Progenitor cell of endocrine pancreas (in vitro differentiated cells): ENCODE measurements at regions not wholly inside any gene's neighbourhood (a gene's known extent, or its start where the extent isn't known, plus 50 kb on each side); places are given as distances from the start of the nearest gene placed in this dataset.

Experiments used
- DNase-seq: peaks from one replicate; pipeline ENCODE4 v3.0.0; 2021; ENCODE audit warnings: low spot score; ENCODE audit not compliant: unreplicated experiment
- H3K27ac Mint-ChIP-seq: 2 replicates; pipeline ENCODE4 v1.8.0; 2021; ENCODE audit warnings: mild to moderate bottlenecking, moderate library complexity, mixed read lengths
- H3K27me3 Mint-ChIP-seq: 2 replicates; pipeline ENCODE4 v1.8.0; 2021; ENCODE audit warnings: mixed read lengths
- H3K36me3 Mint-ChIP-seq: 2 replicates; pipeline ENCODE4 v1.8.0; 2022; ENCODE audit warnings: mixed read lengths; ENCODE audit not compliant: insufficient read depth
- H3K4me1 Mint-ChIP-seq: 2 replicates; pipeline ENCODE4 v1.8.0; 2021; ENCODE audit warnings: low read depth, mixed read lengths
- H3K4me3 Mint-ChIP-seq: 2 replicates; pipeline ENCODE4 v1.8.0; 2021; ENCODE audit warnings: low read depth, mild to moderate bottlenecking, moderate library complexity, mixed read lengths
- H3K9me3 Mint-ChIP-seq: 2 replicates; pipeline ENCODE4 v1.8.0; 2021; ENCODE audit warnings: low read depth, mixed read lengths
- CTCF ChIP-seq: fragments of 200-600 bp; sonication (generic); IDR thresholded peaks from one replicate; pipeline ENCODE4 v1.5.0; 2021; ENCODE audit warnings: antibody characterized with exemption, mild to moderate bottlenecking; ENCODE audit not compliant: unreplicated experiment

- no peaks in the 10 kb centered on the region for H3K36me3 Mint-ChIP-seq
- no peak for TF ChIP-seq CTCF
- no peak overlapping the region for H3K4me3 Mint-ChIP-seq
- DNase-seq: no peak
- H3K27ac Mint-ChIP-seq: no peak overlapping the region
- H3K27me3 Mint-ChIP-seq: no peaks in the 10 kb centered on the region
- no peaks in the 10 kb centered on the region for H3K9me3 Mint-ChIP-seq
- no peaks in the 10 kb centered on the region for H3K4me1 Mint-ChIP-seq
Observed at GRCh38 chr4:137106733-137107132, 425.6 kb downstream of the PCDH18 start.

GRCh38 chr4:137106287-137106686 lies 426.0 kb downstream of the PCDH18 start:
- Mint-ChIP-seq H3K4me3 (no peak overlapping the region), H3K27me3 (no peaks in the 10 kb centered on the region), H3K4me1 (no peaks in the 10 kb centered on the region), H3K36me3 (no peaks in the 10 kb centered on the region), H3K27ac (no peak overlapping the region), H3K9me3 (no peaks in the 10 kb centered on the region)
- TF ChIP-seq CTCF: no peak
- no peak for DNase-seq

- H3K27me3 Mint-ChIP-seq: no peaks in the 10 kb centered on the region
- no peaks in the 10 kb centered on the region for H3K4me1 Mint-ChIP-seq
Observed at GRCh38 chr4:137090951-137091350, 441.3 kb downstream of the PCDH18 start.

GRCh38 chr4:137083571-137084135 lies 448.6 kb downstream of the PCDH18 start:
- no peaks in the 10 kb centered on the region for H3K9me3 Mint-ChIP-seq
- H3K4me3 Mint-ChIP-seq: no peak overlapping the region
- TF ChIP-seq CTCF: no peak
- no peak for DNase-seq
- H3K27ac Mint-ChIP-seq: no peak overlapping the region
- no peaks in the 10 kb centered on the region for H3K27me3 Mint-ChIP-seq
- no peaks in the 10 kb centered on the region for H3K36me3 Mint-ChIP-seq
- H3K4me1 Mint-ChIP-seq: no peaks in the 10 kb centered on the region

More at GRCh38 chr4:137090951-137091350, 441.3 kb downstream of the PCDH18 start:
- Mint-ChIP-seq H3K36me3 (no peaks in the 10 kb centered on the region), H3K9me3 (no peaks in the 10 kb centered on the region), H3K4me3 (no peak overlapping the region), H3K27ac (no peak overlapping the region)
- no peak for TF ChIP-seq CTCF
- DNase-seq: no peak

GRCh38 chr4:137082061-137082460 lies 450.2 kb downstream of the PCDH18 start:
- H3K27ac Mint-ChIP-seq: no peak overlapping the region
- H3K4me1 Mint-ChIP-seq: no peaks in the 10 kb centered on the region
- no peak for TF ChIP-seq CTCF
- DNase-seq: no peak
- H3K27me3 Mint-ChIP-seq: no peaks in the 10 kb centered on the region
- H3K9me3 Mint-ChIP-seq: no peaks in the 10 kb centered on the region
- H3K4me3 Mint-ChIP-seq: no peak overlapping the region
- no peaks in the 10 kb centered on the region for H3K36me3 Mint-ChIP-seq
